Uterus (tissue), 2 donors: ENCODE measurements at regions not wholly inside any gene's neighbourhood (a gene's known extent, or its start where the extent isn't known, plus 50 kb on each side); places are given as distances from the start of the nearest gene placed in this dataset.

Experiments used
- CTCF ChIP-seq, 4 experiments: fragments of 200-600 bp in 2 of 4; fragments of 450-650 bp in 2 of 4; sonication (generic) in 2 of 4; IDR thresholded peaks; one replicate each; pipeline ENCODE4 v1.5.1; 2016 to 2019; ENCODE audit warnings: antibody characterized with exemption in 4 of 4, mild to moderate bottlenecking in 2 of 4, moderate library complexity in 1 of 4
- POLR2A ChIP-seq, 2 donors: fragments of 450-650 bp; IDR thresholded peaks; one replicate each; pipeline ENCODE4 v1.6.1; 2016; ENCODE audit warnings: antibody characterized with exemption in 2 of 2, mild to moderate bottlenecking in 1 of 2, moderate library complexity in 1 of 2

- no peak for TF ChIP-seq CTCF (IDR thresholded peaks at IDR 0.05)
- TF ChIP-seq POLR2A (IDR thresholded peaks at IDR 0.05), result no peak
Observed at GRCh38 chr19:31759359-31759758, 410.1 kb upstream of the TSHZ3 start.
